Duodenal mucosa (tissue), 2 donors: ENCODE measurements at regions not wholly inside any gene's neighbourhood (a gene's known extent, or its start where the extent isn't known, plus 50 kb on each side); places are given as distances from the start of the nearest gene placed in this dataset.

Source experiments
- H3K27ac ChIP-seq: one replicate; pipeline ENCODE4 v1.7.0; 2013; ENCODE audit warnings: low read depth, low read length
- H3K27me3 ChIP-seq, 2 donors: one replicate each; pipeline ENCODE4 v1.7.0; 2013; ENCODE audit warnings: low read length in 2 of 2, control low read depth in 1 of 2; ENCODE audit not compliant: insufficient read depth in 2 of 2, control insufficient read depth in 1 of 2
- H3K36me3 ChIP-seq, 2 donors: one replicate each; pipeline ENCODE4 v1.7.0; 2013; ENCODE audit warnings: low read length in 2 of 2, control low read depth in 1 of 2; ENCODE audit not compliant: insufficient read depth in 2 of 2, control insufficient read depth in 1 of 2
- H3K4me1 ChIP-seq, 2 donors: one replicate each; pipeline ENCODE4 v1.7.0; 2013; ENCODE audit warnings: low read length in 2 of 2, control low read depth in 1 of 2; ENCODE audit not compliant: insufficient read depth in 2 of 2, control insufficient read depth in 1 of 2
- H3K4me3 ChIP-seq, 2 donors: one replicate each; pipeline ENCODE4 v1.7.0; 2013; ENCODE audit warnings: low read length in 2 of 2, low read depth in 1 of 2
- H3K9ac ChIP-seq, 2 donors: one replicate each; pipeline ENCODE4 v1.7.0; 2013; ENCODE audit warnings: low read length in 2 of 2, low read depth in 1 of 2
- H3K9me3 ChIP-seq, 2 donors: one replicate each; pipeline ENCODE4 v1.7.0; 2013; ENCODE audit warnings: low read length in 2 of 2, control low read depth in 1 of 2; ENCODE audit not compliant: control insufficient read depth in 1 of 2

DNA sequence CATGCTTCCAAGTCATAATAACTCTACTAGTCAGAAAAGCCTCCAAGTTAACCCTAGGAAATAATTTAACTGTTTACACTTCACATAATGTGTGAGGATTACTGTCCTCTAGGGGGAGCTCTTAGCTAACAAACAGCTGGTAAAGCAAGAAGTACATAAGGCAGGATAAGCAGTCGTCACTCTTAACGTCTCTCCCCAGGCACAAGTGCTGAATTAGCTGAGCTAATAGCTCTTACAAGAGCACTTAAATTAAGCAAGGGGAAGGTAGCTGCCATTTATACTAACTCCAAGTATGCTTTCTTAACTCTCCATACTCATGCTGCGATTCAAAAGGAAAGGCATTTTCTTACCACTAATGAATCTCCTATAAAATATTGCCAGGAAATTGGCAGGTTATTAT is 79.3 kb upstream of the TSPAN11 start:
- Histone ChIP-seq H3K27me3 (no peaks in the 10 kb centered on the region), H3K9me3 (no peaks in the 10 kb centered on the region), H3K27ac (no peak overlapping the region), H3K36me3 (no peaks in the 10 kb centered on the region), H3K9ac (no peak overlapping the region), H3K4me1 (no peaks in the 10 kb centered on the region), H3K4me3 (no peak overlapping the region)

- no peaks in the 10 kb centered on the region for H3K4me1 ChIP-seq
- H3K36me3 ChIP-seq: no peaks in the 10 kb centered on the region
- H3K4me3 ChIP-seq: no peak overlapping the region
- H3K9ac ChIP-seq: no peak overlapping the region
- H3K27ac ChIP-seq: no peak overlapping the region
- no peaks in the 10 kb centered on the region for H3K27me3 ChIP-seq
- H3K9me3 ChIP-seq: no peaks in the 10 kb centered on the region
These were observed 79.8 kb upstream of the TSPAN11 start for GRCh38 chr12:30846776-30847175.

DNA sequence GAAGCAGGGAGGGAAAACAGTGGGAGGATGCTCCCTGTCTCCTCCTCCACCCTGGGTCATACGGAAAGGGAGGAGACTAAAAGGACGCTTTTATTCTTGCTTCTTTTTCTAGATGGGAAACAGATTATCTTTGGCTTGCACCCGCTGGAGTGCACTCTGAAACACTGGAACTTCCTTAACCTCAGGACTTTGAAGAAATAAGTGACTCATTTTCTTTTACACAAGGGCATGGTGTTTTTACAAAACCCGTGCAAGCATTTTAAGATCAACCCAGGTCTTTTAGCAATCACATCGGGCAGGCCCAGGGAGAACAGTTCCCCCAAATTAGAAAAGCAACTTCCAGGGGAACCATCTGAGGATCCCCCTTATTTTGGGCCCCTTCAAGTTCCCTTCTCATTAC is 80.9 kb upstream of the TSPAN11 start:
- Histone ChIP-seq H3K36me3 (no peaks in the 10 kb centered on the region), H3K4me3 (no peak overlapping the region)

GRCh38 chr12:30843211-30843610 is 83.3 kb upstream of the TSPAN11 start:
- H3K4me1 ChIP-seq: no peaks in the 10 kb centered on the region

More for the DNA sequence above, 80.9 kb upstream of the TSPAN11 start:
- Histone ChIP-seq H3K9me3 (no peaks in the 10 kb centered on the region), H3K9ac (no peak overlapping the region), H3K4me1 (no peaks in the 10 kb centered on the region), H3K27ac (no peak overlapping the region), H3K27me3 (no peaks in the 10 kb centered on the region)

DNA sequence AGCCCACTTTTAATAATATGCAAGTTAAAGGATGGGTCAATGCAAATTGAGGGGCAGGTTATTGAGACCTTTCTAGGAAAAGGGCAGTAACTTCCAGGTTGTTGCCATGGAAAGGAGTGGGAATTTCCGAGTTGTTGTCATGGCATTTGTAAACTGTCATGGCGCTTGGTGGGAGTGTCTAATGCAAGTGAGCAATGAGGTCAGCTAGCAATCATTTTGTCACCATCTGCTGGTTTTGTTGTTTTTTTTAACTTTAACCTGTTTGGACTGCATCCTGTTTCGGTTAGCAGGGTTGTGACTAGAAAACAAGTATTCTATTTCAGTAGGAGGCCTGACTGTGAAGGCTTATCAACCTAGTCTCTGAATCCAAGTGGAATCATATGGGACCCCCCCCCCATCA is 85.8 kb upstream of the TSPAN11 start:
- no peaks in the 10 kb centered on the region for H3K9me3 ChIP-seq
- H3K4me3 ChIP-seq: no peak overlapping the region
- no peaks in the 10 kb centered on the region for H3K36me3 ChIP-seq
- H3K4me1 ChIP-seq: no peaks in the 10 kb centered on the region
- no peak overlapping the region for H3K9ac ChIP-seq
- H3K27me3 ChIP-seq: peaks cover 0 to 3% of the 10 kb centered on the region in 2 donors
- no peak overlapping the region for H3K27ac ChIP-seq

More at GRCh38 chr12:30843211-30843610, 83.3 kb upstream of the TSPAN11 start:
- Histone ChIP-seq H3K36me3 (no peaks in the 10 kb centered on the region), H3K4me3 (no peak overlapping the region), H3K9me3 (no peaks in the 10 kb centered on the region), H3K27ac (no peak overlapping the region), H3K27me3 (no peaks in the 10 kb centered on the region), H3K9ac (no peak overlapping the region)

DNA sequence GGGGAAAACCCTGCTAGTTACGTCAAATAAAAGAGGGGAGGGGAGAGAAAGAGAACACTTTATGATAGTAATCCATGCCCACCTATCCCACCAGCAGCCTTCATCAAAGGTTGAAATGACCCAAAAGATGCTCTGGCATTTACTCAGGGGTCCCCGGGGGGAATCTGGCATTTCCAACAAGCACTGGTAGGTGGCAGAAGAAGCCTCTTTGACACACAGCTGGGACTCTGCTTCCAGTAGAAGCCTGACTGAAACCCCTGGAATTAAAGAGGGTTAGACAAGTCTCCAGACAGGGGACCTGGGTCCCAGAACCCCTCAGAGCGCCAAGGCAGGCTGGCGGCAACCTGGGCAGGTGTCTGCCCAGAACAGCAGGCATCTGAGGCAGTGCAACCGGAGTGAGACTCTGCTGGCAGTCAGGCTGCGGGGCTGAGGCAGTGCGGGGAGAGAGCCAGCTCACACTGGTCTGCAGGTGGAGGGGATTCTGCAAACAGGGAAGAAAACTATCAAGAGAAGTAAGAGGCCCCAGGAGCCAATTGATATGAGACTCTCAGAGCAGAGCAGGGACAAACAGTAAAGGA is 85.0 kb upstream of the CAPRIN2 start:
- no peaks in the 10 kb centered on the region for H3K9me3 ChIP-seq
- H3K27me3 ChIP-seq: peaks cover 0 to 3% of the 10 kb centered on the region in 2 donors
- no peak overlapping the region for H3K9ac ChIP-seq
- no peaks in the 10 kb centered on the region for H3K36me3 ChIP-seq
- H3K4me1 ChIP-seq: no peaks in the 10 kb centered on the region
- H3K4me3 ChIP-seq: no peak overlapping the region
- H3K27ac ChIP-seq: no peak overlapping the region

- Histone ChIP-seq H3K9ac (no peak overlapping the region), H3K4me3 (no peak overlapping the region), H3K4me1 (no peaks in the 10 kb centered on the region), H3K27ac (no peak overlapping the region), H3K27me3 (peaks cover 0 to 3% of the 10 kb centered on the region in 2 donors), H3K36me3 (no peaks in the 10 kb centered on the region), H3K9me3 (no peaks in the 10 kb centered on the region)
These were observed 82.8 kb upstream of the CAPRIN2 start for GRCh38 chr12:30837595-30837994.

- Histone ChIP-seq H3K27ac (no peak overlapping the region), H3K9ac (no peak overlapping the region), H3K4me3 (no peak overlapping the region), H3K9me3 (no peaks in the 10 kb centered on the region), H3K36me3 (no peaks in the 10 kb centered on the region), H3K27me3 (peaks cover 0 to 3% of the 10 kb centered on the region in 2 donors), H3K4me1 (no peaks in the 10 kb centered on the region)
These were observed 82.1 kb upstream of the CAPRIN2 start for GRCh38 chr12:30836656-30837445.

DNA sequence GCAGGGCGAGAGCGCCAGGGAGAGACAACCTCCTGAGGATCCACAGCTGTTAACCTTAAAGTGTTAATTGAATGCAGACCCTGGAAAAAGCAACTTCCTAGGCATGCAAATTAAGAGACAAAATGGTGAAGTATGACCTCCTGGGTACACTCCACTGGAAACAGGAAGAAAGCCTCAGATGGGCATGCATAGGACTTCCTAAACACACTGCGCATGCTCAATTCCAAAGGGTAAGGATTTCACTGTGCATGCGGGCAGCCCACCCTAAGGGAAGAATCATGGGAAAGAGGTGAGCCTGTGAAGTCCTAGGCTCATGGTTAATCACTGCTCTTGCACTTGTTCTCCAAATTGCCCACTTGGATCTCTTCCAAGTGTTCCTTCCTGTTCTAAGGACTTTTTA is 80.5 kb upstream of the CAPRIN2 start:
- Histone ChIP-seq H3K9me3 (no peaks in the 10 kb centered on the region), H3K36me3 (no peaks in the 10 kb centered on the region), H3K4me3 (no peak overlapping the region), H3K27ac (no peak overlapping the region), H3K27me3 (peaks cover 0 to 3% of the 10 kb centered on the region in 2 donors), H3K4me1 (no peaks in the 10 kb centered on the region), H3K9ac (no peak overlapping the region)

GRCh38 chr12:30830751-30831150 is 76.0 kb upstream of the CAPRIN2 start:
- Histone ChIP-seq H3K27me3 (peaks cover 0 to 7% of the 10 kb centered on the region in 2 donors), H3K9ac (no peak overlapping the region), H3K4me3 (no peak overlapping the region), H3K9me3 (no peaks in the 10 kb centered on the region), H3K27ac (no peak overlapping the region), H3K4me1 (no peaks in the 10 kb centered on the region), H3K36me3 (no peaks in the 10 kb centered on the region)
